Stimulated activated CD4-positive, alpha-beta T cell treated with anti-CD3 and anti-CD28 coated beads, Interleukin-4, amount 100 ng/mL, for 24 hours (primary cell): ENCODE measurements at regions not wholly inside any gene's neighbourhood (a gene's known extent, or its start where the extent isn't known, plus 50 kb on each side); places are given as distances from the start of the nearest gene placed in this dataset.

ENCODE experiments used
- DNase-seq: peaks from one replicate; pipeline ENCODE4 v3.0.0-alpha.2; 2020

GRCh38 chr7:25966469-25966868, 185.5 kb upstream of the NFE2L3 start:
- DNase-seq = no peak

GRCh38 chr7:25967278-25968204, 184.5 kb upstream of the NFE2L3 start:
- DNase-seq = no peak

DNA sequence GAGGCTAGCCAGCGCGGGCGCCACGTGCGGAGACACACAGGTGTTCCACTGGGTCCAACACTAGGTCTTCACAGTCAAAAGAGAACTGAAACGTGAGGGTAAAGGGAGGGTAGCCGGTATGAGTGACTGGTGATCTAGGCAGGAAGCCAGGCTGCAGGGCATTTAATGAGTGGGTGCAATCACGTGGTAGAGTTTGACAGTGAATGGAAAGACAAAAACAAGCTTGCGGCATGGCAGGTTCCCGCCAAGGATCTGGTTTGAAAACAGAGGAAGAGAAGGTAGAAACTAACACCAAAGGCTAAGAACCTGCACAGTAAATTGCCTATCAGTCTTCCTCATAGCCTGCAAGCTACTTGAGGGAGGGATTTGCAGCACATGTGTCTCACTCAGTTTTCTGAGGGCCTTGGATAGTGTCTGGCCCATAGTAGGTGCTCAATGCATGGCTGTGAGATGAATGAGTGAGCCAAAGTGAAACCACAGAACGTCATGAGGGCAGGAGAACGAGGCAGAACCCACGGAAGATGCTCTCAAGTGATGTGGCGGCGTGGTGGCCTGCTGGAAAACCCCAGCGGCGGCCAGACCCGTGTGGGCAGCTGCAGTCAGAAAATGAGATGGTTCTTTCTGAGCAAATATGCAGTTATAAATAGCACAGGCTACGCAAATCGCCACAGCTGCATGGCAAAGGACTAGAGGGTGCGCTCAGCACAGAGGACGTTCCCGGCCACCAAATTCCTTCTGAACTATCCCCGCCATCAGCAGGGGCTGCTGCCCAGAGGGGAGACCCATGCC, 183.6 kb upstream of the NFE2L3 start:
- peak; percentile 32 for DNase-seq

GRCh38 chr7:25970356-25970755, 181.6 kb upstream of the NFE2L3 start:
- DNase-seq = no peak

DNA sequence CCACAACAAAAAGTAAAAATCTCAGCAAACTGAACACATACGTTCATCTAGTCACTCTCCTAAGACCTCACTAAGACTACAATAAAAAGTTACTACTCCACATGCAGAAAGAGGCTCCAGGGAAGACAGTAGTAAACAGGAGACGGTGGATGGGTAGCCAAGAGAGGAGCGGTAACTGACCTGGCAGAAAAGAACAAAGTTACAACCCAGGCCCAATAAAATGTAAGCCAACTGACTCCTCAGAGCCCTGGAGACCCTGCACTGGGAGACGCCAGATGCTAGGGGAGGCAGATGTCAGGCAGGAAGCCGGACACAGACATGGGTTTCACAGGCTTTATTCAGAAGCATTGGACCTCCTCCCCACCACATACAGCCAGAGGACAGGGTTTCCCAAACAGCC, 181.1 kb upstream of the NFE2L3 start:
- DNase-seq = no peak

DNA sequence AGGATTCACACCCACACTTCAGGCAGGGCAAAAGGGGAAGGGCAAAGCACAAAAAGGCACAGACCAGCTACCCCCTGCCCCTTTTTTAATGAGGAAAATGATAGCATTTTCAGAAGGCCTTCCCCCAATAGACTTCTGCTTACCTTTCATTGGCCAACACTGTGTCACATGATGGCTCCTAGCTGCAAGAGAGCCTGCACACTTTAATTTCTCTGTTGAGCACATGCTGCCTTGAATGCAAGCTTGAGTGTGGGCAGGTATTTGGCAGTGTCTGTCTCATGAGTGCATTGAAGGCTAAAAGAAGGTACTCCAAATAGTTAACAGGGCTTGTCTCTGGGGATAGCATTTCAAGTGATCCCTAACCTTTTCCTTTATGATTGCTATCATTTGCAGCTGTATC, 175.4 kb upstream of the NFE2L3 start:
- no peak for DNase-seq

DNA sequence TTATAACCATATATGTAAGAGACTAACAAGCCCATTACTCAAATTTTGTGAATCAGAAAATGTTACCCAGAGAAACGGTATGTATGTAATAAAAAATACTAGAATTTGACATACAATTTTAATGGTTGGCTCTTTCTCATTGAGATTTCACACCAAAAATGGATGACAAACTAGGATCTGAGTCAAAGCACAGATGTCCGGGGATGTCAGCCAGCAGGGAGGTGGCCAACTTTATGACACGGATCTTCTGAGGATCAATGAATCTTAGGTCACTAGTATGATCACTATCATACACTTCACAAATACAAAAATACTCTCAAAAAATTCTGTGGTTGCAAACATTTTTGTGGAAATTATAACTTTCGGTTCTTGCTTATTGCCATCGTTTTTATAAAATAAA, 173.5 kb upstream of the NFE2L3 start:
- no peak for DNase-seq

DNA sequence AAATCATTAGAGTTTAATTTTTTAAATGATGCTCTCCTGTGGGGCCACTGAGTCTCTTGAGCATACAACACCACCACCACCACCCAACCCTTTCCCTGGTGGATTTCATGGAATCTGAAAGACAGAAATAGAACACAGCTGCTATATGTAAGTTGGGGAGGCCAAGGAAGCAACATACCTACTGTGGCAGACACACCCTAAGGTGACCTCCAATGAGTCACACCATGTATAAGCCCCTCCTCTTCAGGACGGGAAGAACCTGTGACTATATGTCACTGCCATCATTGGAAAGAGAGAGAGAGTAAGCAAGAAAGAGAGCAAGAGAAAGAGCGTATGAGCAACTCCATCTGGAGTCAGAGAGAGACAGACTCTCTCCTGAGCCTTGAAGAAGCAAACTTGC, 172.4 kb upstream of the NFE2L3 start:
- DNase-seq = no peak

DNA sequence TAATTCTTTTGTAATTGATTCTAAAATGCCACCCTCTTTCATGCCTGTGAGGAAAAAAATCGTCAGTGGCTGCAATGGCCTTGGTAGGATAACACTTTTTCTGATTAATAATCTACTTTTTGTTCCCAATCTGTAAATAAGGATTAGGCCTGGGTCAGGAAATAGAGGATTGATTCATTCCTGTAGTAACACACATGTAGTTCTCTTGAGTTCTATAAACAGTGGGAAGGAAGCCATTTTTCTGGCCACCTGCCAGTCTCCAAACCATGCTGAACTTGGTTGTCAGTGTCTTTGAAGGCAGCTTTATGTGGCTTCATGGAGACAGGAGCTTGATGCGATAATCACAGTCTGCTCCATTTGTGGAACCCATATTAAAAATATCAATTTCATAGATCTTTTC, 169.3 kb upstream of the NFE2L3 start:
- DNase-seq = no peak

DNA sequence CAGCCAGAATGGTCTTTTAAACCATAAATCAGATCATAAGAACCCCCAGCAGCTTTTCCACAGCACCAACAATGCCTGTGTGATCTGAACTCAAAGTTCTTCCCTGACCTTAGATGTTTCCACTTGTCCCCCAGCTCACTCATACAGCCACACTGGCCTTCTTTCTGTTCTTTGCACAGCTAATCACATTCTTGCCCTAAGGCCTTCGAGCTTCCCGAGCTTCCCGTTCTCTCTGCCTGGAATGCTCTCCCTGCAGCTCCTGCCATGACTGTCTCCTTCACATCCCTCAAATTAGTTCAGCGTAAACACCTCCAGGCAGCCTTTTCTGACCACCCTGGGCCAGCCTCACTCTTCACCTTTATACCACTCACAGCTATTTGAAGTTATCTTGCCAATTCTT, 166.8 kb upstream of the NFE2L3 start:
- no peak for DNase-seq

DNA sequence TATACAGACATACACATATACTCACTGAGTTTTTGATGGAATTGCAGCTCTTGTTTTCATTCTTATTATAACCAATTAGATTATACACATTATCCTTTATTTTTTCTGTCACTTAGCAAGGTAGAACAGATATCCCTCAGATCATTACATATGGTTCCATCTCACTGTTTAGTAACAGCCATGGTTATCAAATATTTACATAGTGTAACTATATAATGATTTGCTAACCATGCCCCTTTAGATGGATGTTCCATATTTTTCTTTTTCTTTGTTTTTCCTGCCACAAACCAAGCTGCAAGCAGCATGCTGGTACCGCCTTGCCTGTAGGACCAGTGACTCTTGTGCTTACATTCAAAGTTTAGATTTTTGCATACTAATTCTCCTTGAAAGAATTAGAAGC, 163.4 kb upstream of the NFE2L3 start:
- DNase-seq = no peak

DNA sequence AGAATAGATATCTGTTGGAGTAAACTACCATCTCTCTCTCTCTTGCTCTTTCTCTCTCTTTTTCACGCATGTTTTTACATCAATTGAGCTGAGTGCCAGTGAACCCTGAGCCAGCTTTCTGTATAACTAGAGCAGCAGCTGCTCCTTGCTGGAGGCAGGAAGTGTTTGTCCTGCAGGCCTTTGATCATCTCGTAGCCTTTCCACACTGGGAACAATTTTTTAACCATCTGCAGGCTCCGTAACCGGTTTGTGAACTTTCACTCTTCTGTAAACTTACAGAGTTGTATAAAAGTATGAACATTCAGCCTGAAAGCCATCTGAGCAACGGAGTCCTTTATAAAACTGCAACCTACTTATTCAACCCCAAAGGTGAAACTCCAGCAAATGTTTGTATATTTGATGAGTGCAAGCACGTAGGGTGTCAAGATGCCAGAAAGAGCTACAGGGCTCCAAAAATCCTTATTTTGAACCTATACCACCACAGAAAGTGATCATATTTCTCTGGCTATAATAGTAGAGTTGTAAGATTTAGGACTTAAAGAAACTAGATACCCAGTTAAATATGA, 162.8 kb upstream of the NFE2L3 start:
- DNase-seq = no peak

DNA sequence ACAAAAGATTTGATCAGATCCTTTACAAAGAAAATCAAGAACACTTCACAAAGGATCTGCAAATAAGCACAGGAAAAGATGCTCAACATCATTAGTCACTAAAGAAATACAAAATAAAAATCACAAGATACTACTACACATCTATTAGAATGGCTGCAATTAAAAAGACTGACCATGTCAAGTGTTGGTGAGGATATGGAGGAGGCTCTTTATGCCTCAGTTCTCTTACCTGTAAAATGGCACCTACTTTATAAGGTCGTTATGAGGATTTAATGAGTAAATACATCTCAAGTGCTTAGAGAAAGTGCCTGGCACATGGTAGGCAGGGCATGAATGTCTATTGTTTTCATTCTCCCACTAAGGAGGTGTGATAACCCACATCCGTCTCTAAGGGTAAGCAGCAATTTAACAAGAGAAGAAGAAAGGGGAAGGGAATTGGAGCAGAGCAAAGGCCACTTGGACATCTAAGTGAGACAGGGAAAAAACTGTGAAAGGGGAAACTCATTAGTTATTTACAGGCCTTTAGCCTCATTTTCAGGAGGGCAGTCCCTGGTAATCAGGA, 157.5 kb upstream of the NFE2L3 start:
- DNase-seq = no peak

DNA sequence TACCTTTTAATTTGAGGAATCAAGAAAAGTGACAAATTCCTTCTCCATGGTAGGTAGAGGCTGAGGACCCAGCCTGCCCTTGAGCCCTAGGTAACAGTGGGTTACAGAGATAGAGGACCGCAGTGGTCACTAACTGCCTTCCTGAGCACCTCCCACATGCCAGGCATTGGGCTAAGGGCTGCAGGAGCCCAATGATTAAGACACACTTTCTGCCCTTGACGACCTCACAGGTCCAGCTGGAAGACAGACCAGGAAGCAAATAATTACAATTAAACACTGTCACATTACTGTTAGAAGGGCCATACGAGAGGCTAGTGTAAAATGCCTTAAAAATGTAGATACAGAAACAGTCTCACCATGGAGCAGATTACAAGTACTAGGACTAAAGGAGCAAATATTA, 156.8 kb upstream of the NFE2L3 start:
- no peak for DNase-seq

- no peak for DNase-seq
Measured at GRCh38 chr7:25996006-25996408, 156.0 kb upstream of the NFE2L3 start.

GRCh38 chr7:25998499-25998898, 153.5 kb upstream of the NFE2L3 start:
- no peak for DNase-seq

GRCh38 chr7:26000841-26001240, 151.2 kb upstream of the NFE2L3 start:
- no peak for DNase-seq

- DNase-seq = no peak
Measured at GRCh38 chr7:26001662-26002244, 150.2 kb upstream of the NFE2L3 start.

DNA sequence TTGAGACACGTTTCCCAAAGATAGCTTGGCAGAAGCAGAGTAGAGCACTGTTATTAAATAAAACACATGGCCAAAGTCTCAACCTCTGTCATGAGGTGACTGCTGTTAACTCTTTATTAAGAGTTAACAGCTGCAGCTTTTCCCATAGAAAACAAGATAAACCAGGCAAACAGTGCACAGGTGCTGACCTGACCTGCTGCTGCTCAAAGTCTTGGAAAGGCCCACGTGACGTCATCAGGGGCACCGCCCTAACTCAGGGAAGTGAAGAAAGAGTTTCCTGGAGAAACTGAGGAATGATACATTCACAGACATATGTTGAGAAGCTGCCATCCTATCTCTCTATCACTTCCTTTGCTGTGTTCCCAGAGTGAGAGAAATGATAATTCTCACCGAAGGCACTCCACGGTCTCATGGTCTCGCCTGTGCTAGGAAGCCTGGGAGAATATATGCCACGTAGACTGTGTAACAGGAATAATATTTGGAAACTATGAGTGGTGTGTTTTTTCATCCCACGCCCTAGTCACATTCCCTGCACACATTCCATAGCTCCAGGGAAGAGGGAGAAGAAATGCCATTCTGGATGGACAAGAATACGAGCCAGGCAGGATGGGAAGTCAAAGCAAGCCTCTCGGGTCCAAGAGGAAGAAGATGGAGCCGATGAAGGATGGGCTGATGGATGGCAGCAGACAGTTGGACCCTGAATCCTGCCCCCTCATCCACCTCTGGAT, 146.2 kb upstream of the NFE2L3 start:
- DNase-seq = no peak

DNA sequence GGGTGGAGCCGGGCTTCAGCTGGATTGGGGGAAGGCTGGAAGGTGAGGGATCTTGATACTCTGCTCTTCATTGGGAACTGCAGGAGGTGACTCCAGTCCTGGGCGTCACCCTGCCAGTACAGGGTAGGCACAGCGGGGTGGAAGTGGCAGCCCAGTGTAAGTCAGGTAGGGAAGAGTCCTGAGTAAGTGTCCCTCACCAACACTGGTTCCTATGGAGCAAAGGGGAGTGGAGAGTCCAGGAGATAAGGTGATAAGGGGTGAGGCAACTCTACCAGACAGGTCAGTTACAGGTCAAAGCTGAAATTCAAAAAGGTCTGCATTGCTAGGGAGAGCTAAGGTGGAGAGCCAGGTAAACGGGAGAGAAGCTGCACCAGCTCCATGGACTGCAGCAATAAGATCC, 145.6 kb upstream of the NFE2L3 start:
- no peak for DNase-seq

- DNase-seq = no peak
Measured at GRCh38 chr7:26007510-26007909, 144.5 kb upstream of the NFE2L3 start.

- DNase-seq = no peak
Measured at GRCh38 chr7:26008428-26008827, 143.6 kb upstream of the NFE2L3 start.
